IMR-90 (cell line): ENCODE measurements at regions not wholly inside any gene's neighbourhood (a gene's known extent, or its start where the extent isn't known, plus 50 kb on each side); places are given as distances from the start of the nearest gene placed in this dataset.

Experiments used
- ATAC-seq: fragments of 200-7000 bp; cut with Tn5 transposase; 2 replicates; pipeline ENCODE4 v1.9.1; 2020; ENCODE audit warnings: low read depth, mild to moderate bottlenecking, moderate library complexity
- BruUV-seq: library from RNA; stranded (reverse); fragments of 400-500 nt; replicated peaks from 2 replicates; lab custom pipeline; 2021; lab: Mats Ljungman, UMichigan
- CTCF ChIA-PET: fragments of 300-600 bp; formaldehyde crosslinking; extraction: SDS; loops from one replicate; lab custom pipeline; 2021; ENCODE audit warnings: antibody characterized with exemption; lab: Yijun Ruan, JAX
- POLR2A ChIA-PET: fragments of 300-600 bp; sonication (Branson Sonifier 250); formaldehyde crosslinking; loops from one replicate; lab custom pipeline; 2022; ENCODE audit warnings: antibody characterized with exemption; ENCODE audit not compliant: unreplicated experiment; lab: Charles Lee
- DNase-seq: peaks from one replicate; pipeline ENCODE4 v3.0.0; 2013
- H2AFZ ChIP-seq: replicated peaks from 2 replicates; pipeline ENCODE3; 2013; ENCODE audit warnings: low read length, mild to moderate bottlenecking; ENCODE audit not compliant: poor library complexity
- H2AK5ac ChIP-seq: 2 replicates; pipeline ENCODE4 v1.6.1; 2013; ENCODE audit warnings: low read depth, low read length, inconsistent platforms
- H2AK9ac ChIP-seq: replicated peaks from 2 replicates; pipeline ENCODE3; 2013; ENCODE audit warnings: mild to moderate bottlenecking, low read depth, low read length, moderate library complexity; ENCODE audit not compliant: poor library complexity
- H2BK120ac ChIP-seq: 2 replicates; pipeline ENCODE4 v1.6.1; 2013; ENCODE audit warnings: low read depth, low read length, inconsistent platforms
- H2BK15ac ChIP-seq: 3 replicates; pipeline ENCODE4 v1.6.1; 2013; ENCODE audit warnings: low read depth, low read length, inconsistent platforms
- H2BK20ac ChIP-seq: 2 replicates; pipeline ENCODE4 v1.6.1; 2013; ENCODE audit warnings: low read depth, mild to moderate bottlenecking, inconsistent platforms, low read length, moderate library complexity
- H2BK5ac ChIP-seq: 2 replicates; pipeline ENCODE4 v1.6.1; 2013; ENCODE audit warnings: mild to moderate bottlenecking, low read depth, low read length, inconsistent platforms; ENCODE audit not compliant: poor library complexity, severe bottlenecking
- H3K14ac ChIP-seq: replicated peaks from 2 replicates; pipeline ENCODE4 v1.6.1; 2013; ENCODE audit warnings: low read depth, low read length, inconsistent platforms
- H3K18ac ChIP-seq: 2 replicates; pipeline ENCODE4 v1.6.1; 2013; ENCODE audit warnings: low read depth, low read length, control low read depth
- H3K23ac ChIP-seq: 2 replicates; pipeline ENCODE4 v1.6.1; 2013; ENCODE audit warnings: low read depth, low read length, inconsistent platforms
- H3K27ac ChIP-seq: 2 replicates; pipeline ENCODE4 v1.5.1; 2013; ENCODE audit warnings: mild to moderate bottlenecking, control low read depth, low read length; ENCODE audit not compliant: insufficient read depth
- H3K27me3 ChIP-seq: 2 replicates; pipeline ENCODE4 v1.6.1; 2013; ENCODE audit warnings: low read length; ENCODE audit not compliant: control insufficient read depth, insufficient read depth
- H3K36me3 ChIP-seq: 2 replicates; pipeline ENCODE4 v1.6.1; 2013; ENCODE audit warnings: low read length, mixed read lengths; ENCODE audit not compliant: control insufficient read depth, insufficient read depth
- H3K4ac ChIP-seq: 2 replicates; pipeline ENCODE4 v1.6.1; 2013; ENCODE audit warnings: low read depth, low read length, inconsistent platforms
- H3K4me1 ChIP-seq: 2 replicates; pipeline ENCODE4 v1.6.1; 2013; ENCODE audit warnings: low read length, mixed read lengths; ENCODE audit not compliant: control insufficient read depth, insufficient read depth
- H3K4me2 ChIP-seq: 2 replicates; pipeline ENCODE4 v1.6.1; 2013; ENCODE audit warnings: low read depth, mild to moderate bottlenecking, control low read depth, low read length, moderate library complexity
- H3K4me3 ChIP-seq: 2 replicates; pipeline ENCODE4 v1.5.1; 2013; ENCODE audit warnings: low read depth, mild to moderate bottlenecking, control low read depth, low read length, moderate library complexity; ENCODE audit not compliant: insufficient read depth
- H3K56ac ChIP-seq: 2 replicates; pipeline ENCODE4 v1.6.1; 2013; ENCODE audit warnings: low read length, inconsistent platforms; ENCODE audit not compliant: insufficient read depth; ENCODE audit errors: extremely low read depth
- H3K79me1 ChIP-seq, 2 experiments: 2 replicates each; pipeline ENCODE4 v1.6.1; 2013; ENCODE audit warnings: low read length in 2 of 2, inconsistent platforms in 1 of 2, low read depth in 1 of 2
- H3K9ac ChIP-seq: 2 replicates; pipeline ENCODE4 v1.6.1; 2013; ENCODE audit warnings: low read depth, low read length, control low read depth
- H3K9me1 ChIP-seq: 2 replicates; pipeline ENCODE4 v1.6.1; 2013; ENCODE audit warnings: low read length, inconsistent platforms; ENCODE audit not compliant: insufficient read depth
- H3K9me3 ChIP-seq: 2 replicates; pipeline ENCODE4 v1.6.1; 2013; ENCODE audit warnings: low read length; ENCODE audit not compliant: control insufficient read depth, insufficient read depth
- H4K20me1 ChIP-seq: 2 replicates; pipeline ENCODE4 v1.6.1; 2013; ENCODE audit warnings: low read length, inconsistent platforms; ENCODE audit not compliant: insufficient read depth
- H4K5ac ChIP-seq: 2 replicates; pipeline ENCODE4 v1.6.1; 2013; ENCODE audit warnings: mild to moderate bottlenecking, low read depth, low read length, control low read depth
- H4K8ac ChIP-seq, 2 experiments: 2 replicates each; pipeline ENCODE4 v1.6.1; 2013; ENCODE audit warnings: low read depth in 2 of 2, low read length in 2 of 2, control low read depth in 1 of 2, inconsistent platforms in 1 of 2
- H4K91ac ChIP-seq: 2 replicates; pipeline ENCODE4 v1.6.1; 2013; ENCODE audit warnings: low read depth, low read length, inconsistent platforms; ENCODE audit not compliant: insufficient read depth
- CEBPB ChIP-seq: IDR thresholded peaks from 2 replicates; pipeline ENCODE4 v1.6.1; 2012; ENCODE audit warnings: low read depth, low read length, improper control_type of control experiment
- CHD1 ChIP-seq: IDR thresholded peaks from 2 replicates; pipeline ENCODE4 v1.6.1; 2012; ENCODE audit warnings: low read depth, low read length, improper control_type of control experiment
- FOS ChIP-seq: fragments of 150-350 bp; IDR thresholded peaks from 2 replicates; pipeline ENCODE4 v1.6.1; 2016; ENCODE audit warnings: low read depth, low read length
- MAZ ChIP-seq: IDR thresholded peaks from 2 replicates; pipeline ENCODE4 v1.6.1; 2012; ENCODE audit warnings: low read depth, mild to moderate bottlenecking, low read length, improper control_type of control experiment, moderate library complexity, borderline replicate concordance
- RFX5 ChIP-seq: IDR thresholded peaks from 2 replicates; pipeline ENCODE4 v1.8.0; 2012; ENCODE audit warnings: low read depth, mild to moderate bottlenecking, low read length, moderate library complexity
- WGBS, 2 experiments: methylation state at CpG; one replicate each; pipeline versions ENCODE4 v1.1.5 to v1.1.7; 2013; ENCODE audit warnings: missing lambda C conversion rate in 2 of 2; ENCODE audit not compliant: insufficient read length in 1 of 2; ENCODE audit errors: extremely low coverage in 2 of 2; 5-methylcytosine and 5-hydroxymethylcytosine counted together
- dilution Hi-C: fragments of 300-500 bp; cut with HindIII; formaldehyde crosslinking; loops from one replicate; pipeline ENCODE4 v1.14.3; 2018; ENCODE audit warnings: low sequenced_read_pairs; ENCODE audit not compliant: unreplicated experiment
- in situ Hi-C: fragments of 300-500 bp; cut with MboI; formaldehyde crosslinking; loops from 3 replicates; pipeline ENCODE4 v1.14.3; 2019; ENCODE audit warnings: low sequenced_read_pairs, inconsistent platforms, mixed read lengths
- intact Hi-C: fragments of 100-400 bp; cut with micrococcal nuclease; formaldehyde crosslinking; loops from 2 replicates; pipeline ENCODE4 v1.10.0; 2022
- TF ChIP-seq, protein P1 (sequence below): conservative IDR thresholded peaks from 2 replicates; pipeline ENCODE4 v1.5.1; 2012; ENCODE audit warnings: mild to moderate bottlenecking, low read depth, low read length, improper control_type of control experiment
- TF ChIP-seq, protein P2 (sequence below): fragments of 150-350 bp; IDR thresholded peaks from 2 replicates; pipeline ENCODE4 v1.6.1; 2016; ENCODE audit warnings: low read depth, mild to moderate bottlenecking, low read length, moderate library complexity, borderline replicate concordance

- no peak overlapping the region for H3K4me2 ChIP-seq
- no peaks in the 10 kb centered on the region for H3K36me3 ChIP-seq
Observed at GRCh38 chr17:36779550-36779949, 157.7 kb upstream of the LHX1 start.

More at GRCh38 chr17:36779550-36779949, 157.7 kb upstream of the LHX1 start:
- Histone ChIP-seq H3K79me1 (no peaks in the 10 kb centered on the region), H2BK20ac (no peak overlapping the region), H2BK120ac (no peak overlapping the region), H2BK15ac (no peak overlapping the region), H4K8ac (no peak overlapping the region), H3K4me1 (no peaks in the 10 kb centered on the region), H3K27ac (no peak overlapping the region), H3K14ac (no peak overlapping the region), H3K23ac (no peak overlapping the region), H2AK5ac (no peak overlapping the region), H3K9me3 (no peaks in the 10 kb centered on the region), H3K9me1 (no peaks in the 10 kb centered on the region), H4K91ac (no peak overlapping the region), H4K20me1 (no peaks in the 10 kb centered on the region), H3K9ac (no peak overlapping the region), H4K5ac (no peak overlapping the region), H3K4ac (no peak overlapping the region), H2BK5ac (no peak overlapping the region), H3K27me3 (no peaks in the 10 kb centered on the region; the same call in none of the 2 replicates), H2AK9ac (no peak overlapping the region), H2AFZ (no peak overlapping the region), H3K18ac (no peak overlapping the region), H3K56ac (no peak overlapping the region), H3K4me3 (no peak overlapping the region)
- WGBS, 2 experiments: no CpG with 5 or more reads among the region's 2 CpGs
- DNase-seq: no peak
- intact Hi-C loops (no loop called here), dilution Hi-C loops (no loop called here), in situ Hi-C loops (no loop called here)
- ChIA-PET CTCF (no interaction called here), POLR2A (no interaction called here)
- TF ChIP-seq CHD1: no peak
- TF ChIP-seq, protein P1, sequence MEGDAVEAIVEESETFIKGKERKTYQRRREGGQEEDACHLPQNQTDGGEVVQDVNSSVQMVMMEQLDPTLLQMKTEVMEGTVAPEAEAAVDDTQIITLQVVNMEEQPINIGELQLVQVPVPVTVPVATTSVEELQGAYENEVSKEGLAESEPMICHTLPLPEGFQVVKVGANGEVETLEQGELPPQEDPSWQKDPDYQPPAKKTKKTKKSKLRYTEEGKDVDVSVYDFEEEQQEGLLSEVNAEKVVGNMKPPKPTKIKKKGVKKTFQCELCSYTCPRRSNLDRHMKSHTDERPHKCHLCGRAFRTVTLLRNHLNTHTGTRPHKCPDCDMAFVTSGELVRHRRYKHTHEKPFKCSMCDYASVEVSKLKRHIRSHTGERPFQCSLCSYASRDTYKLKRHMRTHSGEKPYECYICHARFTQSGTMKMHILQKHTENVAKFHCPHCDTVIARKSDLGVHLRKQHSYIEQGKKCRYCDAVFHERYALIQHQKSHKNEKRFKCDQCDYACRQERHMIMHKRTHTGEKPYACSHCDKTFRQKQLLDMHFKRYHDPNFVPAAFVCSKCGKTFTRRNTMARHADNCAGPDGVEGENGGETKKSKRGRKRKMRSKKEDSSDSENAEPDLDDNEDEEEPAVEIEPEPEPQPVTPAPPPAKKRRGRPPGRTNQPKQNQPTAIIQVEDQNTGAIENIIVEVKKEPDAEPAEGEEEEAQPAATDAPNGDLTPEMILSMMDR: no peak
- no peak for TF ChIP-seq RFX5
- TF ChIP-seq CEBPB: no peak
- TF ChIP-seq FOS: no peak
- TF ChIP-seq, protein P2, sequence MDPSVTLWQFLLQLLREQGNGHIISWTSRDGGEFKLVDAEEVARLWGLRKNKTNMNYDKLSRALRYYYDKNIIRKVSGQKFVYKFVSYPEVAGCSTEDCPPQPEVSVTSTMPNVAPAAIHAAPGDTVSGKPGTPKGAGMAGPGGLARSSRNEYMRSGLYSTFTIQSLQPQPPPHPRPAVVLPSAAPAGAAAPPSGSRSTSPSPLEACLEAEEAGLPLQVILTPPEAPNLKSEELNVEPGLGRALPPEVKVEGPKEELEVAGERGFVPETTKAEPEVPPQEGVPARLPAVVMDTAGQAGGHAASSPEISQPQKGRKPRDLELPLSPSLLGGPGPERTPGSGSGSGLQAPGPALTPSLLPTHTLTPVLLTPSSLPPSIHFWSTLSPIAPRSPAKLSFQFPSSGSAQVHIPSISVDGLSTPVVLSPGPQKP: no peak
- TF ChIP-seq MAZ: no peak
- ATAC-seq: no peak
- BruUV-seq: no TSS peak
